Right ventricle myocardium inferior (tissue), 1 donor: ENCODE measurements at regions not wholly inside any gene's neighbourhood (a gene's known extent, or its start where the extent isn't known, plus 50 kb on each side); places are given as distances from the start of the nearest gene placed in this dataset.
"Not testable (repeated sequence)": the region's sequence is repeated elsewhere in the genome, so short reads cannot be mapped to it uniquely, and the experiment has no call there.

Experiments
- ATAC-seq: fragments of 200-7000 bp; cut with Tn5 transposase; one replicate; pipeline ENCODE4 v1.9.1; 2020; ENCODE audit warnings: mild to moderate bottlenecking, moderate library complexity
- DNase-seq: peaks from one replicate; pipeline ENCODE4 v3.0.0; 2021; ENCODE audit errors: missing footprints
- intact Hi-C: fragments of 100-400 bp; cut with DNase I; formaldehyde crosslinking; loops from one replicate; pipeline ENCODE4 v1.11.0; 2022
- donor health status: DM: no; HTN: yes; CAD: no; lungs with severe emphysema.

DNA sequence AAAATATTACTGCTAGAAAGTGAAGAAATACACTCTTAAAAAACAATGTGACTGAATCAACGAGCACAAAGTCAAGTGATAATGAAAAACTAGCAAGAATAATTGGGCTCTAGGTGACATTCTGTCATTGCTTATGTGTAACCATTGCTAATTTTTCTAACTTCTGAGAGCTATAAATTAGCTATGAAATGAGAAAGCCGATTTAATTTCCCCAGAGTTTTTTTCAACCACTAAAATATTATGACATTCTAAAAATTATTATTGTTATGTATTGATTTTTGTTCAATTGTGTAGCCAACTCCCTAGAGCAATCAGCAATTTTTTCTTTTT lies 458.6 kb upstream of the ATXN8OS start:
- ATAC-seq (no peak), DNase-seq (no peak)
- intact Hi-C loops = no loop called here

DNA sequence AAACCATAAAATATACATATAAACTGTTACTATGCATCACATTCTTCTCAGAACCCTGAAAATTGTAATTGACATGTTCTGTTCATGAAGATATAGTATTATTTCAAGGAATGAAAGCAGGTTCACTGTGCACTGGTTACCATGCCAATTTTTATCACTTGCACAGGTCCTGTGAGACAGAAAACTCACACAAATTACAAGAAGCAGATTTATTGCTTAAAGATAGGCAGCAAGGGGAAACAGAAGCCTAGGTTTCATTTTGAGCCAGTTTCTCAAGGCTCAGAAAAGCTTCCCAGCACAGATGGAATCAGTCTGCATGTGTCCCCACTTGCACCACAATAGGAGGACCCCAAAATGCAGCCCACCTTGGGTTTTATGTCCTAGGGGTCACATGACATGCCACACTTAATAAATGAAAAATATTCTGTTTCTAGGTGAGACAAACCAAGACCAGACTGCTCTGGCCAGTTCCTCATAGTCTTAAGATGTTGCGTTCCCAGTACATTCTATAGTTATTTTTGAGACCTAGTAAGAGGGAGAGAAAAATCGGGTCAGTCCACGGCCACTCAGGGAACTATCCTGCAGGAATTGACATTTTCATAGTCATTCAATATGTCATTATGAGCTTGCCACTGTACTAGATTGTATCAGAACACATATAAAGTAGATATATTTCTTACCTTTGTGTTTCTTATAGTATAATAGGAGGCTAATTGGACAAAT lies 459.1 kb upstream of the ATXN8OS start:
- ATAC-seq = no peak
- intact Hi-C loops = no loop called here

DNA sequence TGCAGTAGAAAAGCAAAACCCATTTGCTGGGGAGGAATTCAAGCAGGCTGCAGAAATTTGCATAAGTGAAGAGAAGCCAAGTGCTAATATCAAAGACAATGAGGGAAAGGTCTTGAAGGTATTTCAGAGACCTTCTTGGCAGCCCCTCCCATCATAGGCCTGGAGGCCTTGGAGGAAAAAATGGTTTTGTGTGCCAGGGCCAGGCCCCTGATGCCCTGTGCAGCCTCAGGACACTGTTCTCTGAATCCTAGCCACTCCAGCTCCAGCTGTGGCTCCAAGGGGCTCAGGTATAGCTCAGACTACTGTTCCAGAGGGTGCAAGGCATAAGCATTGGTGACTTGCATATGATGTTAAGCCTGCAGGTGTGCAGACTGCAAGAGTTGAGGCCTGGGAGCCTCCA lies 463.2 kb upstream of the ATXN8OS start:
- intact Hi-C loops = no loop called here
- DNase-seq (no peak), ATAC-seq (no peak)

More for the DNA sequence above, 459.1 kb upstream of the ATXN8OS start:
- no peak for DNase-seq

DNA sequence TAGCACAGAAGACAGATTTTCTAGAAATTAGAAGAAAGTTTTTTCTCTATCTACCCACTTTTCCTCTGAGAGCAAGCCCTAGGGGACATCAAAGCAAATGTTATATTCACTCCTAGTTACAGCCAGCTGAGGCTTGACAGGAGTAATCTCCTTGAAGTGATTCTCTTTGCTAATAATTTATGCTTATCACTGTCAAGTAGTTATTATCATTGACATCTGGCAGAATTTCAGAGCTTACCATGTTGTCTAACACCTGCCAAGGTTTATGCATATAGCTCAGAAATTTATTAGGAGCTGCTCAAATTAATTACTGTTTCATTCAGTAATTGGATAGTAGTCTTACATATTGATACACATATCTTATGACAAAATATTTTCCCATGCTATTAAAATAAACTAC lies 465.9 kb upstream of the ATXN8OS start:
- DNase-seq (no peak), ATAC-seq (no peak)
- intact Hi-C loops = no loop called here

DNA sequence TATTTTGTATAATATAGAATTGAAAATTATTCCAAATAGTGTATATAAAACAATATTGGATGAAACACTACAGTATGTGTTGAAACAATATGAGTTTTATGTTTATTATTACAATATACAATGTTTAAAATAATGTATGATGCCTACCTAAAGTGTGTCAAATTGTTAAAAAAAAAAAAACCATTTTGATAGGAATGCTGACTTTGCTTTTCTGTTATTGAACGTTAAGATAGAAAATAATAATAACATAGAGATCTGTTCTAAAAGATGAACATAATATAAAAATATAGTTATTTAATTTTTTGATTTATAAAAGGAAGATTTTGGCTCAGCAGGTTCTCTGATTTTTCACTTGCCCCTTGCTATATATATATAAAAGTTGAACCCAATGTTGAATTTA lies 474.6 kb upstream of the ATXN8OS start:
- DNase-seq (no peak), ATAC-seq (no peak)
- intact Hi-C loops = no loop called here

DNA sequence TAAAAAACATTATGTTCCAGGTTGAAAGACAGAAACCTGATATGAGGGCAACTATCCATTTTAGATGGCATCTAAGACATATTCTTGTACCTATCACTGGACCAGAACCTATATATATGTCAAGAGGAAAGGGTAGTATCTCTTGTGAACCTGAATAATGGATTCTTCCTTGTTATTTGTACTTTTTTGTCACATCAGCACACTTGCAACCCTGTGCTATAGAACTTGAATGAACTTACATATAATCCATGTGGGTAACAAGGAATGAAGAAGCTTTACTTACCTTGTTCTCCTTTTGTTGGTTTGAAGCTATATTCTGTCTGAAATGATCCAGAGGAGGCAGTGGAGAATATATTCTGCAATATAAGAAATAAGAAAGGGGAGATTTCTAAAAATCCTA lies 483.7 kb upstream of the ATXN8OS start:
- no peak for ATAC-seq
- intact Hi-C loops = no loop called here
- DNase-seq = no peak

DNA sequence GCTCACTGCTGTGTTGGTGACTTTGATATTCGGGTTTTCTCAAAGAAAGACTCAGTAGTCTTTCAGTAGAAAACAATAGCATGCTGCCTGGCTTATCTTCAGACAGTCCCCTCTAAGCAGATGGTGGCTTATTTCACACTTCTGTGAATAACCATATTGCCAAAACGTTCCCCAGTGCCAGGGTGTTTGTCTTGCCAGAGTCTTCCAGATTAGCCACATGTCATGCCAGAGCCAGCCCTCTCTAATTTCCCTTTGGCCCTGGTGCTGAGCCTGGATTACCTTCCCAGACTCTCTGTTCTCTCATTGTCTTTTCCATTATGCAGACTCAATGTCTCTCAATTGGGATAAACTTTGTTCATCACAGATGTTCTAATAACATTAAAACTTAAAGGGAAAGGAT lies 488.0 kb upstream of the ATXN8OS start:
- intact Hi-C loops = no loop called here

DNA sequence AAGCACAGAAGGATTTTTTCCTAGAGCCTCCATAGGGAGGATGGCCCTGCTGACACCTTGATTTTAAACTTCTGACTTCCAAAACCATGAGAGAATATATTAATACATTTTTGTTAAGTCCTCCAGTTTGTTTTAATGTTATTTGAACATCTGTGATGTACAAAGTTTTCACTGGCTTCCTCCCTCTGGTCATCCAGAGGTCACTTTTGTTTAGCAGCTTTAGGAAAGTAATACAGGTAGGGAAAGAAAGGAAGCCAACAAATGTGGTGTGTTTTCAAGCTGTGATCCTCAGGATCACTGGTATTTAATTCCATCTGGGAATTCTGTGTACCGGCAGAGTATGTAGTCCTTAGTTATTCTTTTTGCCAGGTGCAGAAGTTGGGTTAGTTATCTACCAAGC lies 488.8 kb upstream of the ATXN8OS start:
- DNase-seq = no peak
- intact Hi-C loops = no loop called here
- ATAC-seq = no peak

More for the DNA sequence above, 488.0 kb upstream of the ATXN8OS start:
- no peak for DNase-seq
- ATAC-seq = no peak

DNA sequence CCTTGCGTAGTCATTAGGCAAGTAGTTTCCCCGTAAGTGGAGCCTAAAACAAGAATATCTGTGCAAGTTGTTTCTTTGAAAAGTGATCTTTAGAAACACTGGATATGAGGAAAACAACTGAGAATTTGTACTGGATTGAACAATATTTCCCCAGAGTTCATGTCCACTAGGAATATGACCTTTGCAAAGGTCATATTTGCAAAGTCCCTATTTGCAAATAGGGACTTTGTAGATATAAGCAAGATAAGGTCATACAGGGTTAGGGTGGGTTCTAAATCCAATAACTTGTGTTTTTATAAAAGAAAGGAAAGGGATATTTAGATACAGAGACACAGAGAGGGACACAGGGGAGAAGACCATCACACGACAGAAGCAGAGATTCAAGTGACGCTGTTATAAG lies 489.2 kb upstream of the ATXN8OS start:
- no peak for DNase-seq
- no peak for ATAC-seq
- intact Hi-C loops = no loop called here

DNA sequence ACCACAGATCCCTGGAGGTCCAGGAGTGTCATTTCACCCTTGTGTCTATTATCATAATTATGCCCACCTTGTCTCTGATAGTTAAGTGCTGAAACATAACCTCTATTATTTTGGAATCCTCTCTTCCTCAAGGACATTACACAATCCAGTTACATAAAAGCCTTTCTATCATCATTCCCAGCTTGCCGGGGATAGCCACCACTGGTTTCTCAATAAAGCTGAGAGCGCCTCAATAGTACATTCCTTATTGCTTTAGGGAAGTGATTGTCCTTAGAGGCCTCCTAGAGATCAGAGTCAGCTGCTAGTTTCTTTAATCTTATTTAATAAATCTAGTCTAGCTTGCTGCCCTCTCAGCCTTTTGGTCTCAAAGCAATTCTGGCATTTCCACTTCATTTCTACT lies 490.0 kb upstream of the ATXN8OS start:
- ATAC-seq (no peak), DNase-seq (no peak)
- intact Hi-C loops = no loop called here

DNA sequence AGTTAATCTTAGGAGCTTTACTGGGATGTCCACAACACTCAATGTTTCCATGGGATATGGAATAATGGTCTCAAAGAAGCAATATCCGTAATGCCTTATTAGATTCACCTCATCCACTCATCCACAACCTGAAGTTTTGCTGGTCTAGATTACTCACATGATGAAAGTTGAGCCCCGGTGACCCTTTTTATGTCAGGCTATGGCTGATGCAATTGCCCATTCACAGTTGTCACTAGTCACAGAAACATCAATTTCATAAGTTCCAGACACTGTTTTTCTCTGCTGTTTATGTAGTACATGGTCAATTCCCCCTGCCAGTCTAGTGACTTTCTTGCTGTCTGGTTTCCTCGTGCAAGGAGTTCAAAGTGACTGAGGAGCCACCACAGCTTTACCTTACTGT lies 491.2 kb upstream of the ATXN8OS start:
- intact Hi-C loops = no loop called here
- no peak for ATAC-seq
- DNase-seq = no peak

DNA sequence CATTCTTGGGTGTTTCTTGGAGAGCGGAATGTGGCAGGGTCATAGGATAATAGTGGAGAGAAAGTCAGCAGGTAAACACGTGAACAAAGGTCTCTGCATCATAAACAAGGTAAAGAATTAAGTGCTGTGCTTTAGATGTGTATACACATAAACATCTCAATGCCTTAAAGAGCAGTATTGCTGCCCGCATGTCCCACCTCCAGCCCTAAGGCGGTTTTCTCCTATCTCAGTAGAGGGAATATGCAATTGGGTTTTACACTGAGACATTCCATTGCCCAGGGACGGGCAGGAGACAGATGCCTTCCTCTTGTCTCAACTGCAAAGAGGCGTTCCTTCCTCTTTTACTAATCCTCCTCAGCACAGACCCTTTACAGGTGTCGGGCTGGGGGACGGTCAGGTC lies 492.6 kb upstream of the ATXN8OS start:
- ATAC-seq, intact Hi-C loops, DNase-seq: not testable (repeated sequence)

DNA sequence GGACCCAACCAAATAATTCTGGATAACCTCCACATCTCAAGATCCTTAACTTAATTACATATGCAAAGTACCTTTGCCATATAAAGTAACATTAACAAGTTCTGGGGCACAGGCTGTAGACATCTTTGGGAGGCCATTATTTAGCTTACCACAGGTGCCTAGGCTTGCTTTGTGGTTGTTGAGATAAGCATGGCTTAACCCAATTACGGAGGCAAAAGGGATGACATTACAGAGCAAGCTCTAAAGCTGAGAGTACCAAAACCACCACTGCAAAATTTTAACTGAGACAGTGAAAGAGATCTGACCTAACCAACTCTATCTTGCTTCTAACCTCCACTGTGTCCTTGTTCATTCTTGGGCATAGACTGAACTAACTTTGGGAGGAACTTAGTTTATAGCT lies 502.9 kb upstream of the ATXN8OS start:
- DNase-seq (no peak), ATAC-seq (no peak)
- intact Hi-C loops = no loop called here

DNA sequence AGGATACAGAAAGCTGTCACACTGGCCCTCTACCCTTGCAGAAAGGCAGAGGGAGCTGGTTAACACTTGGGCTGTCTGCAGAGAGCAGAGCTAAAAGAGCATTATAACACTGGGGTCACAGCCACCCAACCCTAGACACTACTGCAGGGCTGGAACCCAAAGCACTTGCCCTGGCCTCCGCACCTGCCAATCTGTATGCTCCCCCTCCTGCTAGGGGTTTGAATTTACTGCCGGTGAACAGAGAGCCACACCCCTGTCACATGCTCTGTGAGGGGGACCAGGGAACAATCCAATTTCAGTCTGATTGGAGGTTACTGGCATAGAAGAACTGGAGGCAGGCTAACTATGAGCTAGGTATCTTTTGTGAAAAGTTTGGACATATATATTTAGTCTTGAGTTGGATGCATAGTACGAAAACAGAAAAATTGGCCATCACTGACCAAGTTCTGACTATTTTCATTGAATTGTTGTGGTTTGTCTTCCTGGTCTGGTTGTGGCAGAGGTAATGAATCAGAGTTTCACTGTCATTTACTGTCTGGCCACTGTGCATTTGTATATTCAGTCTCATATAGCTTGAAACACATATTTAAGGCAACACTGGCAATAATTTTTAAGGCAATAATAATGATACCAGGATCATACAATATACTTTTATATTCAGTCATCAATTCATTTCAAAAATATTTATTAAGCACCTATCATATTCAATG lies 504.3 kb upstream of the ATXN8OS start:
- DNase-seq (no peak), ATAC-seq (no peak)
- intact Hi-C loops = no loop called here

DNA sequence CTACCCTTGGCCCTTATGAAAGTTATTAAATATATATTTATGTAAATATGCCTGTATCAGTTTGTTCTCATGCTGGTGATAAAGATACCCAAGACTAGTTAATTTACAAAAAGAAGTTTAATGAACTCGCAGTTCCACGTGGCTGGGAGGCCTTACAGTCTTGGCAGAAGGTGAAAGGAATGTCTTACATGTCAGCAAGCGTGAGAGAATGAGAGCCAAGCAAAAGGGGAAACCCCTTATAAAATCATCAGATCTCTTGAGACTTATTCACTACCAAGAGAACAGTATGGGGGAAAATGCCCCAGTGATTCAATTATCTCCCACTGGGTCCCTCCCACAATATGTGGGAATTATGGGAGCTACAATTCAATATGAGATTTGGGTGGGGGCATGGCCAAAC lies 506.0 kb upstream of the ATXN8OS start:
- DNase-seq (no peak), ATAC-seq (no peak)
- intact Hi-C loops = no loop called here

DNA sequence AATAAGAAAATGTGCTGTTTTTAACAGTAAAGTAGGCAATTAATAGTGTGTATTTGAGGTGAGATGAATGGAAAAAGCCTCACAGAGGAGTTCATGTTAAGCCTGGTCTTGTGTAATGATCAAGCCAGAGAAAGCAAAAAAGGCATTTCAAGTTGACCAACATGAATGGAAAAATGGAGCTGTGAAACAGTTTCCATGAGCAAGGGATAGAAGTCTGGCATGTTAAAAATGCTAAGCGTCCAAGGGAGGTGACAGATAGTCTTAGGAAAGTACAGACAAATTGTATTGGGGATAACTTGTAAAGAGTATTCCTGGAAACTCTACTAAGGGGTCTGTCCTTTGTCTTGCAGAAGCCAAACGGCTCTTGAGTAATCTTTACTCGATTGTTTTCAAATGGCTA lies 506.8 kb upstream of the ATXN8OS start:
- intact Hi-C loops = no loop called here
- no peak for DNase-seq
- ATAC-seq = no peak

DNA sequence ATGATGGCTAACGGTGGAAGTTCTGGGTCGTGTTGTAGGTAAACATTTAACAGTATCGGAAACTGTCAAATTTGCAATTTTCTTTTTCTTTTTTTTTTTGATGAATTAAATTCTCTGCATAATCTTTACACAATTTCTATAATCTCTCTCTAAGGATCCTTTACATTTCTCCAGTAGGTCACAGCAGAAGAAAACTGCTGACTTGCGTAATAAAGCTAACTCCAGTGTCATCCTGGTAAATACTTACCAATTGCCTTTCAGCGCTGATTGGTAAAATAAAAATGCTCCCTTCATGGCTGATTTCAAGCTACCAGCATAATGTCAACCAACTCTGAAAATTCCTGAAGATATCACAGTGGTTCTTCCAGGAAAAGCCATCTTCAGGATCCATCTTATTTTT lies 510.5 kb upstream of the ATXN8OS start:
- DNase-seq (no peak), ATAC-seq (no peak)
- intact Hi-C loops = no loop called here

DNA sequence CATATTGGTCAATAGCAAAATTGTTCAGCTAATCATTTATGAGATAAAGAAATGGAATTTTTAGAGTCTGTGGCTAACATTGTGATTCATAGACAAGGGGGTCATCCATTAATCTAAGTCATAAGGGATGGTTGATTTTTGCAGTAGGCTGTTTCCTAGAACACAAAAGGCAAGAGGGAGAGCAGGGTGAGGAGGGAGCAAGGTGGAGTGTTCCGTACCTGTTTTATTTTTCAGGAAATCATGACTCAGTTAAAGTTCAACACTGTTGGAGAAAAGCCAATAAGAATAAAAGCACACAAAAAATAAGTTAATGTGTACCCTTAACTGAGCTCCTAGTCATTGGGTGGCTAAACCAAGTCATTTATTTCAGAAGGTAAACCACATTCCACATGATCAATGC lies 512.4 kb upstream of the ATXN8OS start:
- DNase-seq (no peak), ATAC-seq (no peak)
- intact Hi-C loops = no loop called here

DNA sequence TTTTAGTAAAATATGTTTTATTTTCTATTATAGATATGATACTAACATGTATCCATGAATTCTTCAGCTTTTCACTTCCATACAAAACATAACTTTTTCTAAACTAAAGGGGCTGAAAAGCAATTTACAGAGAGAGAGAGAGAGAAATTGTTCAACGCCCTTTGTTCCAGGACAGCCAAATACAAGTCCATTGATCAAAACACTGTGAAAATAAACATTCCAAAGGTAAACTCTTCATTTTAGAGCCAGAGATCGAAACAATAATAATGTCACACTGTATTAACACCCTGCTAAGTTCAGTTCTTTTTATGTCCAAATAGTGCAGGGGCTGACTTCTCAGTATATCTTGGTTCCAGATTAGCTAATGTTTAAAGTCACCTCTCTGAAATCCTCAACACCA lies 516.2 kb upstream of the ATXN8OS start:
- DNase-seq = no peak
- intact Hi-C loops = no loop called here
- no peak for ATAC-seq

DNA sequence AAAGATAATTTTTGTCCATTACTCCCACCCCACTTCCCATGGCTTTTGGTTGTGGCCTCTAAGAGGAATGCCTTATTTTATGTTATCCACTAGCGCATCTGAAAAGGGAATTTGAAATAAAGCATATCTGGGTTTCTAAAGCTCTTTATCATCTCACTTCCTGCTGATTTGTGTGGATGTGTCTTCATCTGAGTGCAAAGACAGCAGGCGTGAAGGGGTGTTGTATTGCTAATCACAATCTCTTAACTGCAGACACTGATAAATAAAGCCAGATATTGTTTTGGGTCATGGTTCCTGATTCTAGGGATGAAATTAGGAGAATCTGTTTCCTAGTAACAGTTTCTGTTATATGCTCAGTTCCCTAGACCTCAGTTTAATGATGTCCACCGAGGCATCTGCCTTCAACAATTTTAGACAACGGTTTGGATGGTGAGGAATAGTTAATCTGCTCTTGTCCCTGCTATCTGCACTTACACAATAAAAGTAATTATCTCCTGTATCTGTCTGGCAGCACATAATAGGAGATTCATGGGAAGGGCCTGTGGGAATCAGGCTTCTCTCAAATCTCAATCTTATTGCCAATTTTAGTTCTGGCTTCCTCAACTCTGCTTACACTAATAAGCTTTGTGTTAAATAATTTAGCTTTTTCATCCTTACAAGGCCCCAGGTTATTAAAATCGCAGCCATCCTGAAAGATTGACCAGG lies 517.9 kb upstream of the ATXN8OS start:
- intact Hi-C loops = no loop called here
- ATAC-seq (no peak), DNase-seq (no peak)
